H9 (cell line): ENCODE measurements at regions not wholly inside any gene's neighbourhood (a gene's known extent, or its start where the extent isn't known, plus 50 kb on each side); places are given as distances from the start of the nearest gene placed in this dataset.

Experiments used
- DNase-seq: peaks from one replicate; pipeline ENCODE4 v3.0.0-alpha.2; 2017
- H2AFZ ChIP-seq: one replicate; pipeline ENCODE4 v1.6.1; 2013; ENCODE audit warnings: mild to moderate bottlenecking, low read length, control low read depth, moderate library complexity
- H2AK5ac ChIP-seq: 2 replicates; pipeline ENCODE4 v1.6.1; 2013; ENCODE audit warnings: low read length, control low read depth, mixed read lengths; ENCODE audit not compliant: insufficient read length
- H2BK120ac ChIP-seq: one replicate; pipeline ENCODE4 v1.6.1; 2013; ENCODE audit warnings: low read depth, mild to moderate bottlenecking, low read length, control low read depth, inconsistent platforms; ENCODE audit not compliant: poor library complexity, severe bottlenecking
- H2BK12ac ChIP-seq: 2 replicates; pipeline ENCODE4 v1.6.1; 2013; ENCODE audit warnings: low read length, control low read depth, mixed read lengths, low read depth; ENCODE audit not compliant: insufficient read length
- H2BK15ac ChIP-seq: 2 replicates; pipeline ENCODE4 v1.6.1; 2013; ENCODE audit warnings: low read depth, low read length, control low read depth
- H2BK20ac ChIP-seq: one replicate; pipeline ENCODE4 v1.6.1; 2013; ENCODE audit warnings: low read depth, mild to moderate bottlenecking, low read length, control low read depth, inconsistent platforms; ENCODE audit not compliant: poor library complexity, severe bottlenecking
- H2BK5ac ChIP-seq: 2 replicates; pipeline ENCODE4 v1.6.1; 2013; ENCODE audit warnings: low read length, control low read depth, mixed read lengths; ENCODE audit not compliant: insufficient read length
- H3K14ac ChIP-seq: 2 replicates; pipeline ENCODE4 v1.6.1; 2013; ENCODE audit warnings: low read length, control low read depth; ENCODE audit not compliant: insufficient read depth
- H3K18ac ChIP-seq: 2 replicates; pipeline ENCODE4 v1.6.1; 2013; ENCODE audit warnings: low read depth, mild to moderate bottlenecking, mixed read lengths, low read length, control low read depth; ENCODE audit not compliant: insufficient read length
- H3K23ac ChIP-seq: 2 replicates; pipeline ENCODE4 v1.6.1; 2013; ENCODE audit warnings: low read length, control low read depth, mixed read lengths, low read depth; ENCODE audit not compliant: insufficient read length
- H3K23me2 ChIP-seq: 2 replicates; pipeline ENCODE4 v1.6.1; 2013; ENCODE audit warnings: low read depth, mild to moderate bottlenecking, mixed read lengths, low read length, control low read depth; ENCODE audit not compliant: insufficient read length, poor library complexity, severe bottlenecking
- H3K27ac ChIP-seq: 2 replicates; pipeline ENCODE4 v1.5.1; 2013; ENCODE audit warnings: low read length, control low read depth, mixed read lengths, low read depth; ENCODE audit not compliant: insufficient read length
- H3K27me3 ChIP-seq: 2 replicates; pipeline ENCODE4 v1.6.1; 2013; ENCODE audit warnings: low read length, control low read depth, inconsistent platforms; ENCODE audit not compliant: insufficient read depth
- H3K4ac ChIP-seq: 2 replicates; pipeline ENCODE4 v1.6.1; 2013; ENCODE audit warnings: low read depth, mild to moderate bottlenecking, control low read depth, inconsistent platforms, low read length, moderate library complexity
- H3K4me1 ChIP-seq: 2 replicates; pipeline ENCODE4 v1.6.1; 2013; ENCODE audit warnings: low read length, control low read depth, inconsistent platforms; ENCODE audit not compliant: insufficient read depth
- H3K4me2 ChIP-seq: 2 replicates; pipeline ENCODE4 v1.6.1; 2013; ENCODE audit warnings: low read length, control low read depth, mixed read lengths; ENCODE audit not compliant: insufficient read length, insufficient read depth
- H3K56ac ChIP-seq: 2 replicates; pipeline ENCODE4 v1.6.1; 2013; ENCODE audit warnings: low read depth, mild to moderate bottlenecking, mixed read lengths, low read length, control low read depth; ENCODE audit not compliant: insufficient read length
- H3K79me1 ChIP-seq: 2 replicates; pipeline ENCODE4 v1.6.1; 2013; ENCODE audit warnings: low read depth, mild to moderate bottlenecking, moderate library complexity, low read length, control low read depth, inconsistent platforms; ENCODE audit not compliant: insufficient read depth, poor library complexity, severe bottlenecking
- H3K79me2 ChIP-seq: 2 replicates; pipeline ENCODE4 v1.6.1; 2013; ENCODE audit warnings: low read length, control low read depth, inconsistent platforms; ENCODE audit not compliant: insufficient read depth
- H3K9ac ChIP-seq: 2 replicates; pipeline ENCODE4 v1.6.1; 2013; ENCODE audit warnings: low read length, control low read depth, mixed read lengths; ENCODE audit not compliant: insufficient read length; ENCODE audit errors: extremely low read depth
- H3K9me3 ChIP-seq: one replicate; pipeline ENCODE4 v1.6.1; 2013; ENCODE audit warnings: low read depth, low read length, inconsistent platforms; ENCODE audit not compliant: control insufficient read depth
- H3T11ph ChIP-seq: one replicate; pipeline ENCODE4 v1.6.1; 2013; ENCODE audit warnings: mild to moderate bottlenecking, low read length, control low read depth, inconsistent platforms
- H4K20me1 ChIP-seq: one replicate; pipeline ENCODE4 v1.6.1; 2013; ENCODE audit not compliant: control insufficient read depth, insufficient read length, insufficient read depth
- H4K5ac ChIP-seq: 2 replicates; pipeline ENCODE4 v1.6.1; 2013; ENCODE audit warnings: low read depth, mild to moderate bottlenecking, mixed read lengths, low read length, control low read depth; ENCODE audit not compliant: insufficient read length
- H4K8ac ChIP-seq: replicated peaks from 2 replicates; pipeline ENCODE4 v1.6.1; 2013; ENCODE audit warnings: low read length, control low read depth, mixed read lengths, low read depth; ENCODE audit not compliant: insufficient read length
- H4K91ac ChIP-seq: 2 replicates; pipeline ENCODE4 v1.6.1; 2013; ENCODE audit warnings: low read depth, mild to moderate bottlenecking, moderate library complexity, mixed read lengths, low read length, control low read depth; ENCODE audit not compliant: insufficient read length
- H3K27ac Mint-ChIP-seq, 3 experiments: 2 replicates in 2 of 3; 3 replicates in 1 of 3; pipeline ENCODE4 v1.8.0; 2020 to 2021; ENCODE audit warnings: mixed read lengths in 3 of 3, mild to moderate bottlenecking in 1 of 3, moderate library complexity in 1 of 3
- H3K27me3 Mint-ChIP-seq: 2 replicates; pipeline ENCODE4 v1.8.0; 2021; ENCODE audit warnings: low read depth, mild to moderate bottlenecking, moderate library complexity, mixed read lengths
- H3K36me3 Mint-ChIP-seq, 3 experiments: 2 replicates in 2 of 3; 3 replicates in 1 of 3; pipeline ENCODE4 v1.8.0; 2020 to 2021; ENCODE audit warnings: low read depth in 3 of 3, mixed read lengths in 3 of 3; ENCODE audit not compliant: insufficient read depth in 1 of 3
- H3K4me1 Mint-ChIP-seq, 2 experiments: 2 replicates each; pipeline ENCODE4 v1.8.0; 2020; ENCODE audit warnings: mixed read lengths in 2 of 2
- H3K4me3 Mint-ChIP-seq, 2 experiments: 2 replicates in 1 of 2; 3 replicates in 1 of 2; pipeline ENCODE4 v1.8.0; 2020 to 2021; ENCODE audit warnings: mild to moderate bottlenecking in 2 of 2, mixed read lengths in 2 of 2, moderate library complexity in 1 of 2
- H3K9me3 Mint-ChIP-seq, 2 experiments: 2 replicates in 1 of 2; 3 replicates in 1 of 2; pipeline ENCODE4 v1.8.0; 2020; ENCODE audit warnings: mild to moderate bottlenecking in 2 of 2, mixed read lengths in 2 of 2, moderate library complexity in 1 of 2
- CTCF ChIP-seq: fragments of 200-600 bp; sonication (generic); conservative IDR thresholded peaks from 3 replicates; pipeline ENCODE4 v1.8.0; 2021; ENCODE audit warnings: antibody characterized with exemption, mild to moderate bottlenecking
- WGBS: extraction: QIAGEN DNeasy Blood & Tissue Kit; methylation state at CpG from one replicate; pipeline ENCODE4 v1.1.7; 2013; ENCODE audit warnings: missing lambda C conversion rate, low lambda C conversion rate, mixed read lengths; ENCODE audit not compliant: insufficient read length; ENCODE audit errors: extremely low coverage; 5-methylcytosine and 5-hydroxymethylcytosine counted together

GRCh38 chr9:78406933-78407332 is 110.0 kb downstream of the PSAT1 start:
- Histone ChIP-seq H2BK120ac (no peak overlapping the region), H3K56ac (no peak overlapping the region), H3K9me3 (no peaks in the 10 kb centered on the region), H3K4me1 (peaks cover 9% of the 10 kb centered on the region; the same call in 1 of the 2 replicates), H3K4ac (no peak overlapping the region), H3K14ac (no peak overlapping the region), H3T11ph (no peak overlapping the region), H4K91ac (no peak overlapping the region), H3K23ac (no peak overlapping the region), H3K18ac (no peak overlapping the region), H3K4me2 (no peak overlapping the region), H3K27ac (no peak overlapping the region), H2BK12ac (no peak overlapping the region), H2BK20ac (no peak overlapping the region), H2AFZ (no peak overlapping the region), H2BK5ac (no peak overlapping the region), H3K79me2 (no peaks in the 10 kb centered on the region), H2BK15ac (no peak overlapping the region), H2AK5ac (no peak overlapping the region), H4K8ac (no peak overlapping the region), H3K9ac (no peak overlapping the region), H3K27me3 (no peaks in the 10 kb centered on the region), H4K20me1 (no peaks in the 10 kb centered on the region), H3K23me2 (no peaks in the 10 kb centered on the region), H4K5ac (no peak overlapping the region), H3K79me1 (no peaks in the 10 kb centered on the region)
- WGBS: no CpG with 5 or more reads among the region's 2 CpGs
- TF ChIP-seq CTCF: no peak
- peaks cover 27 to 44% of the 10 kb centered on the region in 2 experiments for H3K4me1 Mint-ChIP-seq
- no peak overlapping the region; a peak in 1 of 5 replicates for H3K4me3 Mint-ChIP-seq
- no peak overlapping the region for H3K27ac Mint-ChIP-seq
- peaks cover 7 to 20% (median 15%) of the 10 kb centered on the region in 3 experiments; a peak in 6 of 7 replicates for H3K36me3 Mint-ChIP-seq
- no peaks in the 10 kb centered on the region for H3K27me3 Mint-ChIP-seq
- DNase-seq: no peak
- no peaks in the 10 kb centered on the region for H3K9me3 Mint-ChIP-seq
